Peyer's patch (tissue), 4 donors: ENCODE measurements at regions not wholly inside any gene's neighbourhood (a gene's known extent, or its start where the extent isn't known, plus 50 kb on each side); places are given as distances from the start of the nearest gene placed in this dataset.

ENCODE experiments used
- DNase-seq, 3 donors: peaks; one replicate each; pipeline ENCODE4 v3.0.0-alpha.2; 2017 to 2019
- H3K27ac ChIP-seq, 4 donors: fragments of 200-600 bp; sonication (generic); one replicate each; pipeline ENCODE4 v1.5.1; 2016 to 2019
- H3K27me3 ChIP-seq, 2 donors: fragments of 200-600 bp; sonication (generic); one replicate each; pipeline ENCODE4 v1.5.1; 2019
- H3K36me3 ChIP-seq, 3 donors: fragments of 200-600 bp; sonication (generic); one replicate each; pipeline ENCODE4 v1.5.1; 2016 to 2019
- H3K4me1 ChIP-seq, 4 donors: fragments of 200-600 bp; sonication (generic); one replicate each; pipeline ENCODE4 v1.5.1; 2016 to 2019
- H3K4me3 ChIP-seq, 4 donors: fragments of 200-600 bp; sonication (generic); 1 replicate in 3 of 4; 2 replicates in 1 of 4; pipeline ENCODE4 v1.5.1; 2016 to 2019; ENCODE audit warnings: mild to moderate bottlenecking in 1 of 4
- H3K9me3 ChIP-seq, 4 donors: fragments of 200-600 bp; sonication (generic); one replicate each; pipeline ENCODE4 v1.5.1; 2016 to 2019; ENCODE audit warnings: mild to moderate bottlenecking in 1 of 4
- POLR2A ChIP-seq, 2 donors: fragments of 450-650 bp; IDR thresholded peaks; one replicate each; pipeline ENCODE4 v1.5.1; 2017; ENCODE audit warnings: antibody characterized with exemption in 2 of 2, mild to moderate bottlenecking in 2 of 2, moderate library complexity in 2 of 2
- TF ChIP-seq, protein P1 (sequence below), 6 experiments: fragments of 450-650 bp in 4 of 6; fragments of 200-600 bp in 2 of 6; sonication (generic) in 1 of 6; IDR thresholded peaks; one replicate each; pipeline ENCODE4 v1.5.1; 2017 to 2019; ENCODE audit warnings: antibody characterized with exemption in 6 of 6, mild to moderate bottlenecking in 3 of 6, moderate library complexity in 1 of 6

DNA sequence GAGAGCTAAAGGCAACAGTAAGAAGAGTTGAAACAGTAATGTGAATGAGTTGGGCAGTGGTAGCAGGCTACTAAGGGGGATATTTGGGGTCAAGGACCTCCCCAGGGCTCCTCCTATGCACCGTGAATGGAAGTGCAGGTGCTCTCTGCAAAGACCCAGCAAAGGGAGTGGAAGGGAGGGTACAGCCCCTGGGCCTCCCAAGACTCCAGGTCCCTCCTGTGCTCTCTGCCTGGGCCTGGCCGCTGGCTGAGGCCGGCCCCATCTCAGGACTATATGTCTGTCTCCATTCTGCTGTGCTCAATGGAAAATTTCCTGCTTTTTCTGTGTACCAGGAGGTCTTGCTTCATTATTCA is 372.1 kb upstream of the MKI67 start:
- Histone ChIP-seq H3K27me3 (no peaks in the 10 kb centered on the region), H3K9me3 (no peaks in the 10 kb centered on the region), H3K27ac (no peak overlapping the region), H3K4me1 (no peaks in the 10 kb centered on the region), H3K36me3 (no peaks in the 10 kb centered on the region), H3K4me3 (no peak overlapping the region)
- no peak for DNase-seq
- no peak for TF ChIP-seq POLR2A (IDR thresholded peaks at IDR 0.05)
- TF ChIP-seq, protein P1, sequence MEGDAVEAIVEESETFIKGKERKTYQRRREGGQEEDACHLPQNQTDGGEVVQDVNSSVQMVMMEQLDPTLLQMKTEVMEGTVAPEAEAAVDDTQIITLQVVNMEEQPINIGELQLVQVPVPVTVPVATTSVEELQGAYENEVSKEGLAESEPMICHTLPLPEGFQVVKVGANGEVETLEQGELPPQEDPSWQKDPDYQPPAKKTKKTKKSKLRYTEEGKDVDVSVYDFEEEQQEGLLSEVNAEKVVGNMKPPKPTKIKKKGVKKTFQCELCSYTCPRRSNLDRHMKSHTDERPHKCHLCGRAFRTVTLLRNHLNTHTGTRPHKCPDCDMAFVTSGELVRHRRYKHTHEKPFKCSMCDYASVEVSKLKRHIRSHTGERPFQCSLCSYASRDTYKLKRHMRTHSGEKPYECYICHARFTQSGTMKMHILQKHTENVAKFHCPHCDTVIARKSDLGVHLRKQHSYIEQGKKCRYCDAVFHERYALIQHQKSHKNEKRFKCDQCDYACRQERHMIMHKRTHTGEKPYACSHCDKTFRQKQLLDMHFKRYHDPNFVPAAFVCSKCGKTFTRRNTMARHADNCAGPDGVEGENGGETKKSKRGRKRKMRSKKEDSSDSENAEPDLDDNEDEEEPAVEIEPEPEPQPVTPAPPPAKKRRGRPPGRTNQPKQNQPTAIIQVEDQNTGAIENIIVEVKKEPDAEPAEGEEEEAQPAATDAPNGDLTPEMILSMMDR (IDR thresholded peaks at IDR 0.05): no peak

DNA sequence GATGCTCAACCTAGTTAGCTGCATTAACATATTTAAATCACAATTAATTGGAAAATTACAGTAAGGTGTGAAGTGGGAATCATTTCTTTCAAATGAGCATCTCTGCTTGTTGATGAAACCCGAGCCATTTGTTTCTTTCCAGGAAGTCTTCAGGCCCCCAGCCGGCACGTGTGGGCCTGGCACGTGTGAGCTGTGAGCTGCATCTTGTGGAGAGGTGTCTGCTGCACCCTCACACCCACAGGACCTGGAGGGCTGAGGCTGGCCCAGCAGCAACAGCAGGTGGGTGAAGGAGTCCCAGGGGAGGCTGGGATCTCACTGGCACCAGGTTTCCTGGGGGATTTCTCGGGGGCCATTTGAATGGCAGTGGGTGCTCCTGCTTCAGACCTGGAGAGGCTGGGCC is 372.5 kb upstream of the MKI67 start:
- no peak for DNase-seq

DNA sequence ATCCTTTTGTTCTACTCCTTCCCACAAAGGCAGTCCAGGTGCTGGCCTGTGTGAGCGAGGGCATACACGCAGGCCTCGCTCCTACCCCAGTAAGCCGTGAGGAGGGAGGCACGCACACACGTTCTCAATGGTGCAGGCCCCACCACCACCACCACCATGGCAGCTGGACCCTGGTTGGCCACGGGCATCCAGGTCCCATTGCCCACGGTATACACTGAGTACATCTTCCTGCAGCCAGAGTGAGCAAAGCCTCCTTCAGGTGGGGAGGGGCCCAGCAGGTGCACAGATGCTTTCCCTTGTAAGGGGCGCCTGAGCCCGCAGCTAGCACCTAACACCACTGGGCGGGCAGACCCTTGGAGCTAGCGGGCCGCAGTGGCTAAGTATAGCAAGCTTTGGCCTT is 373.3 kb upstream of the MKI67 start:
- no peak for DNase-seq

More for the DNA sequence above, 372.5 kb upstream of the MKI67 start:
- no peaks in the 10 kb centered on the region for H3K36me3 ChIP-seq
- H3K4me1 ChIP-seq: no peaks in the 10 kb centered on the region
- H3K4me3 ChIP-seq: no peak overlapping the region
- H3K27ac ChIP-seq: no peak overlapping the region
- TF ChIP-seq, protein P1 (IDR thresholded peaks at IDR 0.05): no peak
- no peak for TF ChIP-seq POLR2A (IDR thresholded peaks at IDR 0.05)
- no peaks in the 10 kb centered on the region for H3K27me3 ChIP-seq
- no peaks in the 10 kb centered on the region for H3K9me3 ChIP-seq

DNA sequence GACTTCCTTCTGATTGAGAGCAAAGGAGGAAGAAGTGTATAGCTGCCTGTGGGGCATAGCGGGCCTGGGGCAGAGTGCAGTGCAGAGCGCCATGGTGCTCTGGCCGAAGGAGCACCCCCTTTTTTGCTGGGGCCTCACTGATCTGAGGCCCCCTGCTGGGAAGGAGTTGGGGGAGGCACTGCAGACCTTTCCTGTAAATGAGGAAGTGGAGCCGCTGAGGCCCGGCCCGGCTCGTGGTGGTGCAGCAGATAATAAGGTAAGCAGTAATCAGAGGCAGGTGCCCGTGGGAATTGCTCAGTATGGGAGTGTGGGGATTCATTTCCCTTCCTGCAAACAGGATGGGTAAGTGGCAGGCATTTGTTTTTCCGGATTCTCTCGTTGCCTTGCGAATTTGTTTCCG is 373.7 kb upstream of the MKI67 start:
- Histone ChIP-seq H3K4me3 (no peak overlapping the region), H3K9me3 (no peaks in the 10 kb centered on the region), H3K27me3 (no peaks in the 10 kb centered on the region), H3K4me1 (no peaks in the 10 kb centered on the region), H3K36me3 (no peaks in the 10 kb centered on the region), H3K27ac (no peak overlapping the region)
- DNase-seq: no peak
- TF ChIP-seq, protein P1 (IDR thresholded peaks at IDR 0.05): no peak
- no peak for TF ChIP-seq POLR2A (IDR thresholded peaks at IDR 0.05)

More for the DNA sequence above, 373.3 kb upstream of the MKI67 start:
- no peaks in the 10 kb centered on the region for H3K27me3 ChIP-seq
- H3K9me3 ChIP-seq: no peaks in the 10 kb centered on the region
- H3K4me1 ChIP-seq: no peaks in the 10 kb centered on the region
- H3K27ac ChIP-seq: no peak overlapping the region
- no peak for TF ChIP-seq POLR2A (IDR thresholded peaks at IDR 0.05)
- TF ChIP-seq, protein P1 (IDR thresholded peaks at IDR 0.05): no peak
- no peaks in the 10 kb centered on the region for H3K36me3 ChIP-seq
- no peak overlapping the region for H3K4me3 ChIP-seq

DNA sequence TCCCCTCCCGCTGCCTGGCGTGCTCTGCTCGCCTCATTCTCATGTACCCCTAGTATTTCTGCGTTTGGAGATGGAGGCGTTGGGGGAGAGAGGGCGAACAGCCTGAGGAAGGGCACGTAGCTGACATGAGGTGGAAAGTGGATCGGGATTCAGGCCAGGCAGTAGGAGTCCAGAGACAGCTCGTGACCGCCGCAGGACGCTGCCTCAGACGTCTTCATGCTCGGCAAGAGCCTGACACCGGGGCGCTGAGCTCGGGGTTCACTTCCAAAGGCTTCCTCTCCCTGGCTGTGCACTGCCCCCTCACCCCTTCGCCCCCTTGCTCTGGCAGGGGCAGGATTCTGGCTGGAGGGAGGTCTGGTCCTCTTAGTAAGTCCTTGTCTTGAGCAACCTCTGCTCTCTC is 374.4 kb upstream of the MKI67 start:
- no peak for TF ChIP-seq POLR2A (IDR thresholded peaks at IDR 0.05)
- TF ChIP-seq, protein P1 (IDR thresholded peaks at IDR 0.05): no peak

DNA sequence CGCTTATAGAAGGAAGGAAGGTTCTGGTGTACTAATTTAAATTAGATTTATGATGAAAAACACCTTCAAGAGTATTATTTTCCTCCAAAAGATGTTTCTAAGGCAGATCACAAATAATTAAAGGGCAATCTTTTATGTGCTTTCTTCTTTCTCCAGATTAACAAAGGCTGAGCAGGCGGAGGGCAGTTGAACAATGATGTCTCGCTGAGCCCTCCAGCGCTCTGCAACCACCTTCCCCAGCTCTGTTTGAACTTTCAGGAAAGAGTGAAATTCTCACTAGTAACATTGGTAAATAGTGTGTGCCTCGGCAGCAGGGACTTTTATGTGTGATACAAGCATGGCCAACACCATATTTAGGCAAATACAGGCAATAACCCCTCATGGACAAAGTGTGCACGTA is 379.1 kb upstream of the MKI67 start:
- H3K4me3 ChIP-seq: no peak overlapping the region
- no peaks in the 10 kb centered on the region for H3K36me3 ChIP-seq
- DNase-seq: no peak
- H3K27me3 ChIP-seq: no peaks in the 10 kb centered on the region
- H3K4me1 ChIP-seq: no peaks in the 10 kb centered on the region
- H3K9me3 ChIP-seq: no peaks in the 10 kb centered on the region
- H3K27ac ChIP-seq: no peak overlapping the region
- TF ChIP-seq POLR2A (IDR thresholded peaks at IDR 0.05): no peak
- TF ChIP-seq, protein P1 (IDR thresholded peaks at IDR 0.05): no peak

More for the DNA sequence above, 374.4 kb upstream of the MKI67 start:
- H3K27me3 ChIP-seq: no peaks in the 10 kb centered on the region
- no peak overlapping the region for H3K4me3 ChIP-seq
- H3K27ac ChIP-seq: no peak overlapping the region
- no peak for DNase-seq
- no peaks in the 10 kb centered on the region for H3K9me3 ChIP-seq
- no peaks in the 10 kb centered on the region for H3K4me1 ChIP-seq
- H3K36me3 ChIP-seq: no peaks in the 10 kb centered on the region
